H1 (cell line): ENCODE measurements at regions not wholly inside any gene's neighbourhood (a gene's known extent, or its start where the extent isn't known, plus 50 kb on each side); places are given as distances from the start of the nearest gene placed in this dataset.
A peak's percentile ranks its signal among the peaks of the same experiment; 100 is the strongest.

ENCODE experiments used
- CTCF ChIA-PET: fragments of 300-600 bp; sonication (Branson Sonifier 250); formaldehyde crosslinking; loops from one replicate; lab custom pipeline; 2021; ENCODE audit not compliant: partially characterized antibody; lab: Charles Lee
- POLR2A ChIA-PET: fragments of 300-600 bp; sonication (Branson Sonifier 250); formaldehyde crosslinking; loops from one replicate; lab custom pipeline; 2021; ENCODE audit warnings: inconsistent platforms; ENCODE audit not compliant: partially characterized antibody; lab: Charles Lee
- DNase-seq, 2 experiments: peaks; one replicate each; pipeline versions ENCODE4 v3.0.0 to v3.0.0-alpha.2; 2010 to 2022; ENCODE audit warnings: low spot score in 2 of 2, low read depth in 1 of 2, mixed read lengths in 1 of 2
- FAIRE-seq: peaks from 2 replicates; lab custom pipeline; 2011; peaks lifted over from hg19 to GRCh38; lab: Jason Lieb, UNC
- H2AFZ ChIP-seq: 2 replicates; pipeline ENCODE4 v1.8.1; 2012; ENCODE audit warnings: low read length, inconsistent platforms
- H2AK5ac ChIP-seq: 2 replicates; pipeline ENCODE4 v1.6.1; 2013; ENCODE audit warnings: low read depth, low read length
- H2BK120ac ChIP-seq: replicated peaks from 2 replicates; pipeline ENCODE3; 2013; ENCODE audit warnings: low read depth, low read length, inconsistent platforms
- H2BK12ac ChIP-seq: 2 replicates; pipeline ENCODE4 v1.6.1; 2013; ENCODE audit warnings: low read depth, low read length
- H2BK15ac ChIP-seq: 2 replicates; pipeline ENCODE4 v1.6.1; 2013; ENCODE audit warnings: low read length
- H2BK20ac ChIP-seq: 2 replicates; pipeline ENCODE4 v1.6.1; 2013; ENCODE audit warnings: low read length
- H2BK5ac ChIP-seq: 2 replicates; pipeline ENCODE4 v1.6.1; 2013; ENCODE audit warnings: low read depth, low read length
- H3K14ac ChIP-seq: 2 replicates; pipeline ENCODE4 v1.6.1; 2013; ENCODE audit warnings: inconsistent platforms; ENCODE audit not compliant: insufficient read length
- H3K18ac ChIP-seq: 2 replicates; pipeline ENCODE4 v1.6.1; 2013; ENCODE audit warnings: low read length; ENCODE audit errors: extremely low read depth
- H3K23ac ChIP-seq: 2 replicates; pipeline ENCODE4 v1.6.1; 2013; ENCODE audit warnings: inconsistent platforms; ENCODE audit not compliant: insufficient read length
- H3K23me2 ChIP-seq: 2 replicates; pipeline ENCODE4 v1.6.1; 2013; ENCODE audit warnings: low read depth, low read length
- H3K27ac ChIP-seq: 2 replicates; pipeline ENCODE4 v1.6.1; 2011; ENCODE audit warnings: low read depth, low read length, inconsistent platforms
- H3K27me3 ChIP-seq, 4 experiments: replicated peaks in 1 of 4; 1 replicate in 1 of 4; 2 replicates in 3 of 4; pipeline versions ENCODE4 v1.6.1 to v1.8.1; 2011 to 2013; ENCODE audit warnings: low read length in 3 of 4, mild to moderate bottlenecking in 3 of 4, inconsistent platforms in 2 of 4, mixed read lengths in 2 of 4, moderate library complexity in 1 of 4; ENCODE audit not compliant: control insufficient read depth in 3 of 4, insufficient read depth in 3 of 4; ENCODE audit errors: extremely low read depth in 1 of 4
- H3K36me3 ChIP-seq, 4 experiments: 2 replicates each; pipeline versions ENCODE4 v1.6.1 to v1.8.1; 2011 to 2013; ENCODE audit warnings: mild to moderate bottlenecking in 4 of 4, low read length in 3 of 4, moderate library complexity in 2 of 4, control low read depth in 1 of 4, inconsistent platforms in 1 of 4; ENCODE audit not compliant: insufficient read depth in 4 of 4, control insufficient read depth in 2 of 4
- H3K4ac ChIP-seq: replicated peaks from 2 replicates; pipeline ENCODE3; 2013; ENCODE audit warnings: low read length, low read depth, mixed read lengths, inconsistent platforms; ENCODE audit not compliant: insufficient read length
- H3K4me1 ChIP-seq, 4 experiments: replicated peaks in 1 of 4; 1 replicate in 1 of 4; 2 replicates in 3 of 4; pipeline versions ENCODE4 v1.6.1 to v1.8.1; 2011 to 2013; ENCODE audit warnings: low read length in 3 of 4, inconsistent platforms in 2 of 4, mixed read lengths in 1 of 4; ENCODE audit not compliant: insufficient read depth in 4 of 4, control insufficient read depth in 3 of 4
- H3K4me2 ChIP-seq, 2 experiments: 2 replicates each; pipeline versions ENCODE4 v1.6.1 to v1.8.1; 2011 to 2013; ENCODE audit warnings: low read depth in 2 of 2, low read length in 2 of 2, control low read depth in 1 of 2, inconsistent platforms in 1 of 2, mild to moderate bottlenecking in 1 of 2; ENCODE audit not compliant: insufficient read depth in 1 of 2
- H3K4me3 ChIP-seq, 4 experiments: fragments of 200-600, 300-600 bp in 1 of 4; sonication (generic), shearing (Covaris generic), sonication (Bioruptor Twin) in 1 of 4; 2 replicates each; pipeline versions ENCODE4 v1.5.1 to v1.8.1; 2011 to 2016; ENCODE audit warnings: low read length in 4 of 4, low read depth in 3 of 4, control low read depth in 2 of 4, inconsistent platforms in 2 of 4, mild to moderate bottlenecking in 2 of 4, mixed read lengths in 1 of 4, moderate library complexity in 1 of 4; ENCODE audit not compliant: insufficient read depth in 2 of 4; ENCODE audit errors: extremely low read depth in 1 of 4
- H3K56ac ChIP-seq: replicated peaks from 2 replicates; pipeline ENCODE3; 2013; ENCODE audit warnings: low read depth, mild to moderate bottlenecking, mixed read lengths, low read length, inconsistent platforms; ENCODE audit not compliant: insufficient read length
- H3K79me1 ChIP-seq: 2 replicates; pipeline ENCODE4 v1.6.1; 2013; ENCODE audit warnings: low read depth, low read length, control low read depth
- H3K79me2 ChIP-seq, 2 experiments: 2 replicates each; pipeline versions ENCODE4 v1.6.1 to v1.8.1; 2012 to 2013; ENCODE audit warnings: low read length in 2 of 2, mild to moderate bottlenecking in 2 of 2, inconsistent platforms in 1 of 2; ENCODE audit not compliant: insufficient read depth in 2 of 2, control insufficient read depth in 1 of 2
- H3K9ac ChIP-seq, 4 experiments: replicated peaks in 1 of 4; 1 replicate in 1 of 4; 2 replicates in 3 of 4; pipeline versions ENCODE4 v1.6.1 to v1.8.1; 2011 to 2013; ENCODE audit warnings: low read depth in 3 of 4, low read length in 3 of 4, control low read depth in 2 of 4, mild to moderate bottlenecking in 2 of 4, moderate library complexity in 2 of 4, inconsistent platforms in 1 of 4; ENCODE audit errors: extremely low read depth in 1 of 4
- H3K9me3 ChIP-seq, 2 experiments: 2 replicates each; pipeline versions ENCODE4 v1.6.1 to v1.8.1; 2012 to 2013; ENCODE audit warnings: mild to moderate bottlenecking in 2 of 2, moderate library complexity in 2 of 2, control low read depth in 1 of 2, inconsistent platforms in 1 of 2, low read depth in 1 of 2, low read length in 1 of 2, mixed read lengths in 1 of 2; ENCODE audit not compliant: insufficient read depth in 2 of 2
- H4K20me1 ChIP-seq, 2 experiments: replicated peaks in 1 of 2; 2 replicates each; pipeline versions ENCODE3 to v1.8.1; 2011 to 2013; ENCODE audit warnings: inconsistent platforms in 2 of 2, low read length in 2 of 2, mild to moderate bottlenecking in 1 of 2; ENCODE audit not compliant: insufficient read depth in 2 of 2, control insufficient read depth in 1 of 2
- H4K5ac ChIP-seq: 2 replicates; pipeline ENCODE4 v1.6.1; 2013; ENCODE audit warnings: low read length, low read depth, mixed read lengths, inconsistent platforms; ENCODE audit not compliant: insufficient read length
- H4K8ac ChIP-seq: 2 replicates; pipeline ENCODE4 v1.8.0; 2013; ENCODE audit warnings: mild to moderate bottlenecking, moderate library complexity, low read length, inconsistent platforms; ENCODE audit not compliant: insufficient read depth; ENCODE audit errors: extremely low read depth
- H4K91ac ChIP-seq: replicated peaks from 2 replicates; pipeline ENCODE3; 2013; ENCODE audit warnings: low read length, mixed read lengths, inconsistent platforms; ENCODE audit not compliant: insufficient read length
- CBX8 ChIP-seq: fragments of 300-800, 300-1000 bp; sonication (generic); IDR thresholded peaks from 2 replicates; pipeline ENCODE4 v1.7.1; 2016; ENCODE audit warnings: low read depth, low read length, borderline replicate concordance
- CHD2 ChIP-seq: IDR thresholded peaks from 2 replicates; pipeline ENCODE4 v1.6.1; 2012; ENCODE audit warnings: low read length, improper control_type of control experiment
- KDM4A ChIP-seq: IDR thresholded peaks from one replicate; pipeline ENCODE4 v1.7.1; 2012; ENCODE audit warnings: low read depth, mild to moderate bottlenecking, moderate library complexity, low read length, inconsistent platforms; ENCODE audit not compliant: severe bottlenecking
- POU5F1 ChIP-seq: IDR thresholded peaks from 2 replicates; pipeline ENCODE4 v1.6.1; 2011; ENCODE audit warnings: low read depth, mild to moderate bottlenecking, low read length, moderate library complexity
- SUZ12 ChIP-seq: fragments of 200-600 bp; sonication (generic); IDR thresholded peaks from 2 replicates; pipeline ENCODE4 v1.6.1; 2012; ENCODE audit warnings: mild to moderate bottlenecking, inconsistent platforms, low read length, moderate library complexity, mixed read lengths
- TAF7 ChIP-seq: optimal IDR thresholded peaks from 2 replicates; pipeline ENCODE3; 2011; ENCODE audit warnings: low read depth, mild to moderate bottlenecking, inconsistent platforms, low read length, moderate library complexity, borderline replicate concordance
- YY1 ChIP-seq: IDR thresholded peaks from 2 replicates; pipeline ENCODE4 v1.6.1; 2011; ENCODE audit warnings: low read depth, mild to moderate bottlenecking, low read length
- WGBS, 2 experiments: shearing (Covaris generic) in 1 of 2; methylation state at CpG; one replicate each; pipeline versions ENCODE4 v1.1.6 to v1.1.7; 2013 to 2015; ENCODE audit warnings: low lambda C conversion rate in 2 of 2, mixed read lengths in 2 of 2, inconsistent platforms in 1 of 2, low coverage in 1 of 2, missing lambda C conversion rate in 1 of 2; ENCODE audit not compliant: insufficient replicate concordance in 2 of 2, insufficient coverage in 1 of 2, insufficient read length in 1 of 2; ENCODE audit errors: extremely low coverage in 1 of 2, missing lambda C conversion rate in 1 of 2; 5-methylcytosine and 5-hydroxymethylcytosine counted together

GRCh38 chr11:109877043-109877442, 216.1 kb upstream of the ZC3H12C start:
- Histone ChIP-seq H4K5ac (no peak overlapping the region), H3K79me2 (no peaks in the 10 kb centered on the region), H3K4me3 (no peak overlapping the region), H3K27me3 (no peaks in the 10 kb centered on the region), H3K56ac (no peak overlapping the region), H2AK5ac (no peak overlapping the region), H4K20me1 (no peaks in the 10 kb centered on the region), H3K4me2 (no peak overlapping the region), H4K91ac (no peak overlapping the region), H2AFZ (no peak overlapping the region), H3K79me1 (no peaks in the 10 kb centered on the region), H2BK120ac (no peak overlapping the region), H3K23me2 (no peaks in the 10 kb centered on the region), H3K18ac (no peak overlapping the region), H4K8ac (no peak overlapping the region), H3K4me1 (no peaks in the 10 kb centered on the region), H2BK12ac (no peak overlapping the region), H3K36me3 (no peaks in the 10 kb centered on the region), H3K23ac (no peak overlapping the region), H3K14ac (no peak overlapping the region), H3K9me3 (no peaks in the 10 kb centered on the region), H3K9ac (no peak overlapping the region), H2BK15ac (no peak overlapping the region), H3K4ac (peak overlapping the region; percentile 11), H2BK5ac (no peak overlapping the region), H2BK20ac (no peak overlapping the region), H3K27ac (no peak overlapping the region)
- TF ChIP-seq YY1 (no peak), CBX8 (no peak), SUZ12 (no peak), POU5F1 (no peak), CHD2 (no peak), TAF7 (no peak), KDM4A (no peak)
- 80% methylated on average over 4 of the region's 4 CpGs; no CpG with 5 or more reads in 1 of the 2 experiments for WGBS, 2 experiments
- POLR2A ChIA-PET, result no interaction called here
- DNase-seq, result no peak
- CTCF ChIA-PET, result interaction anchor here (0.6 kb wide), 1 partner anchor 292 kb away, joined by 3 read pairs; no protein-coding TSS in a partner anchor
- FAIRE-seq, result no peak
